ENCODE measurements at regions not wholly inside any gene's neighbourhood (a gene's known extent, or its start where the extent isn't known, plus 50 kb on each side); places are given as distances from the start of the nearest gene placed in this dataset.
"Not testable (repeated sequence)": the region's sequence is repeated elsewhere in the genome, so short reads cannot be mapped to it uniquely, and the experiment has no call there.

DNA sequence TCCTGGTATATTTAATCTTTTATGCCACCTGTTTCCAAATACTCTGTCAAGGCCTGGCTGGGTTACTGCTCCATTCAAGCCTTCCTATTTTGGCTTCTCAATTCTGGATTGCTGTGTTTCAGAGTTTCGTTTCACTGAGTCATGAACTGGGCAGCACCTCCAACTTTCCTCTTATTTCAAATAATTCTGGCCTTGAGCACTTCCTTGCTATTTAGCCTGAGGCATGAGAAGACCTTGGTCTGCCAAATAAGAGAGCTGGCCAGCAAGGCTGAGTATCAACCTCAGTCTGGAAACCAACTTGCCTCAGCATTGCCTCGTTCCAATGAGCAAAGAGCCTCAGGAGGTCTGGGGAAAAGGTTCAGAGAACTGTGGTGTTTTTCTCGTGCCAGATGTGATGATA, 66.6 kb downstream of the TNFAIP3 start:
- ATAC-seq (peak; percentile 36), DNase-seq (no peak)
- no peak overlapping the region for H3K4me3 Mint-ChIP-seq
- peaks cover 53% of the 10 kb centered on the region for H3K4me1 Mint-ChIP-seq
- H3K27me3 Mint-ChIP-seq, result no peaks in the 10 kb centered on the region
- H3K9me3 Mint-ChIP-seq, result peaks cover 23% of the 10 kb centered on the region
- H3K36me3 Mint-ChIP-seq (ENCODE audit: low read depth), result peaks cover 23% of the 10 kb centered on the region
- H3K27ac Mint-ChIP-seq, result peak overlapping the region; percentile 36

DNA sequence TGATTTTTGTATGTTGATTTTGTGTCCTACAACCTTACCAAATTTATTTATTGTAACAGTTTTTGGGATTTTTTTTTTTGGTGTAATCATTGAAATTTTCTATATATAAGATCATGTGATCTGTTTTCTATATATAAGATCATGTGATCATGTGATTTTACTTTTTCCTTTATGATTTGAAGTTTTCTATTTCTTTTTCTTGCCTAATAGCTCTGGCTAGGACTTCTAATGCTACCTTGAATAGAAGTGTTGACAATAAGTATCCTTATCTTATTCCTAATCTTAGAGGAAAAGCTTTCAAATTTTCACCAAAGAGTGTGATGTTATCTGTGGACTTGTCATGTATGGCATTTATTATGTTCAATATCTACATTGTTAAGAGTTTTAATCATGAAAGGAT, 69.7 kb downstream of the TNFAIP3 start:
- Mint-ChIP-seq H3K36me3 (ENCODE audit: low read depth) (peaks cover 27% of the 10 kb centered on the region), H3K27ac (no peak overlapping the region), H3K4me1 (peaks cover 60% of the 10 kb centered on the region), H3K4me3 (no peak overlapping the region), H3K27me3 (no peaks in the 10 kb centered on the region), H3K9me3 (peaks cover 27% of the 10 kb centered on the region)
- DNase-seq (no peak), ATAC-seq (no peak)

DNA sequence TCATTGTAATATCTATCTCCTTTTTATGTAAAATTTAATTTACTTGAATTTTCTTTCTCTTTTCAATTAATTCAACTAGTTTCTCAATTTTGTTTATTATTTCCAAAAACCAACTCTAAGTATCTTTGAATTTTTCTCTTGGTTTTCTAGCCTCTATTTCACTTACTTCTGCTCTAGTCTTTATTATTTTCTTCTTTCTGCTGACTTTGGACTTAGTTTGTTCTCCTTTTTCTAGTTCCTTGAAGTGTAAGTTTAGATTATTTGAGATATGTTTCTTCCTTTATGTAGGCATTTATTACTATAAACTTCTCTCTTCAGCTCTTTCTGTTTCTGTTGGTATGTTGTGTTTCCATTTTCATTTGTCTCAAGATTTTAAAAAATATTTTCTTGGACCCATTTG, 70.8 kb downstream of the TNFAIP3 start:
- Mint-ChIP-seq H3K27ac (peak overlapping the region; percentile 21), H3K4me3 (no peak overlapping the region), H3K27me3 (no peaks in the 10 kb centered on the region), H3K36me3 (ENCODE audit: low read depth) (peaks cover 27% of the 10 kb centered on the region), H3K9me3 (peaks cover 27% of the 10 kb centered on the region), H3K4me1 (peaks cover 61% of the 10 kb centered on the region)
- ATAC-seq, result no peak
- DNase-seq, result no peak

DNA sequence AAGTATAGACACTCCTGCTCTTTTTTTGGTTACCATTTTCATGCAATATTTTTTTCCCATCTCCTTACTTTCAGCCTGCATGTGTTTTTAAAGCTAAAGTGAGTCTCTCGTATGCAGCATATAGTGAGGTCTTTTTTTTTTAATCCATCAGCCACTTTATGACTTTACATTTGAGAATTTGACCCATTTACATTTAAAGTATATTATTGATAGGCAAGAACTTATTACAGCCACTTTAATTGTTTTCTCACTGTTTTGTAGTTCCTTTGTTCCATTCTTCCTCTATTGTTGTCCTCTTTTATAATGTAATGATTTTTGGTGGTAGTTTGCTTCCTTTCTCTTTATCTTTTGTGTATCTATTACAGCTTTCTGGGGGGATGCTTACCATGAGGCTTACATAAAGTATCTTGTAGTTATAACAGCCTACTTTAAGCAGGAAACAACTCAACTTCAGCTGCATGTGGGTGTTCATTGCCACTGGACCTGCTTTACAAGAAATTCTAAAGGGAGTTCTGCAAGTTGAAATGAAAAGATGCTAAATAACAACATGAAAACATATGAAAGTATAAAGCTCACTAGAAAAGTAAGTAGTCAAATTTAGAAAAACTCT, 71.8 kb downstream of the TNFAIP3 start:
- peaks cover 27% of the 10 kb centered on the region for H3K36me3 Mint-ChIP-seq (ENCODE audit: low read depth)
- peaks cover 27% of the 10 kb centered on the region for H3K9me3 Mint-ChIP-seq
- peak overlapping the region; percentile 35 for H3K4me3 Mint-ChIP-seq
- ATAC-seq (no peak), DNase-seq (no peak)
- H3K27me3 Mint-ChIP-seq, result no peaks in the 10 kb centered on the region
- peak overlapping the region; percentile 82 for H3K27ac Mint-ChIP-seq
- peaks cover 60% of the 10 kb centered on the region for H3K4me1 Mint-ChIP-seq

DNA sequence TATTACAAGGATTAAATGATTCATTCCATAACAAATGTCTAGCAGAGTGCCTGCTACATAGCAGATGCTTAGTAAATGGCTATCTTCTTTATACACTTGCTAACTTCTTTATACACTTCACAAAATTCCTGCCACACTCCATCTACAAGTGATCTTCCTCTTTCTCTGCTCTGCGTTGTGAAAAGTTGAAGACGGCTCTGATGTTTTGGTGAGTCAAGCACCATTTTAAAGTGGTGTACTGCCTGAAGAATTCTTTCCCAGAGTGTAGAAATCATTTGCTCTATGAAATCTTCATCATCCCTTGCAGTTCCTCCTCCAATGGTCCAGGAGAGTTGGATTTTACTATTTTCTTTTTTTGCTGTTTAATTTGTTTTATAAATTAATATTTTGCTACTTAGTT, 74.9 kb downstream of the TNFAIP3 start:
- peaks cover 20% of the 10 kb centered on the region for H3K36me3 Mint-ChIP-seq (ENCODE audit: low read depth)
- ATAC-seq (no peak), DNase-seq (no peak)
- H3K27ac Mint-ChIP-seq, result peak overlapping the region; percentile 32
- H3K4me3 Mint-ChIP-seq, result no peak overlapping the region
- peaks cover 17% of the 10 kb centered on the region for H3K9me3 Mint-ChIP-seq
- H3K27me3 Mint-ChIP-seq, result no peaks in the 10 kb centered on the region
- H3K4me1 Mint-ChIP-seq, result peaks cover 73% of the 10 kb centered on the region

DNA sequence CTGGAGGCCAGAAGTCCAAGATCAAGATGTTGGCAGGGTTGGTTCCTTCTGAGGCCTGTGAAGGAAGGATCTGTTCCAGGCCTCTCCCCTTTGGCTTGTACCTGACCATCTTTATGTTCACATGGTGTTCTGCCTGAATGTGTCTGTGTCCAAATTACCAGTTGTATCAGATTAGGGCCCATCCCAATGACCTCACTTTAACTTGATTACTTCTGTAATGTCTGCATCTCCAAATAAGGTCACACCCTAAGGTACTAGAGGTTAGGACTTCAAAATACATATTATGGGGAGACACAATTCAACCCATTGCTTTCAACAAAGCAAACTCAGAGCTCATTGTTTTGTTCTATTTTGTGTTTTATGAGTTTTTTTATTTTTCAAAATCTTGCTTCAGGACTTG, 75.7 kb downstream of the TNFAIP3 start:
- Mint-ChIP-seq H3K9me3 (peaks cover 14% of the 10 kb centered on the region), H3K4me1 (peaks cover 73% of the 10 kb centered on the region), H3K36me3 (ENCODE audit: low read depth) (peaks cover 14% of the 10 kb centered on the region), H3K4me3 (no peak overlapping the region), H3K27me3 (no peaks in the 10 kb centered on the region), H3K27ac (peak overlapping the region; percentile 61)
- ATAC-seq, result no peak
- no peak for DNase-seq

DNA sequence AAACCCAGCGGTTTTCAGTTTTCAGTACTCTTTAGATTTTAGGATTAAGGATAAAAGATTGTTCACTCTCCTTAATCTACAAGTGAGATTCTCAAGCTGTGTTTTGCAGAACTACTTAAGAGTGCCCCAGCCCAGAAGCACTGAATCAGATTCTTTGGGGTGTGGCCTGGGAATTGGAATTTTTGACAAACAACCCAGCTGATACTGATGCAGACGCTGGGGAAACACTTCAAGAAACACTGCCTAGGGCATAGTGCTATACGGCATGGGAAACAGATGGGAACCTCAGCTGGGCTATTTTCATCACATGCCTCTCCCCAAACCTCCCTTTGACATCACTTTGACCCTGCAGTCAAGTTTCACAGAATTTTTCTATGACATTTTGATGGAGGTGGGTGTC, 77.3 kb downstream of the TNFAIP3 start:
- peak overlapping the region; percentile 5 for H3K4me3 Mint-ChIP-seq
- peak; percentile 48 for ATAC-seq
- not testable (repeated sequence) for H3K9me3 Mint-ChIP-seq; H3K36me3 Mint-ChIP-seq (ENCODE audit: low read depth); DNase-seq; H3K27me3 Mint-ChIP-seq
- peak overlapping the region; percentile 23 for H3K27ac Mint-ChIP-seq
- H3K4me1 Mint-ChIP-seq, result peaks cover 61% of the 10 kb centered on the region

DNA sequence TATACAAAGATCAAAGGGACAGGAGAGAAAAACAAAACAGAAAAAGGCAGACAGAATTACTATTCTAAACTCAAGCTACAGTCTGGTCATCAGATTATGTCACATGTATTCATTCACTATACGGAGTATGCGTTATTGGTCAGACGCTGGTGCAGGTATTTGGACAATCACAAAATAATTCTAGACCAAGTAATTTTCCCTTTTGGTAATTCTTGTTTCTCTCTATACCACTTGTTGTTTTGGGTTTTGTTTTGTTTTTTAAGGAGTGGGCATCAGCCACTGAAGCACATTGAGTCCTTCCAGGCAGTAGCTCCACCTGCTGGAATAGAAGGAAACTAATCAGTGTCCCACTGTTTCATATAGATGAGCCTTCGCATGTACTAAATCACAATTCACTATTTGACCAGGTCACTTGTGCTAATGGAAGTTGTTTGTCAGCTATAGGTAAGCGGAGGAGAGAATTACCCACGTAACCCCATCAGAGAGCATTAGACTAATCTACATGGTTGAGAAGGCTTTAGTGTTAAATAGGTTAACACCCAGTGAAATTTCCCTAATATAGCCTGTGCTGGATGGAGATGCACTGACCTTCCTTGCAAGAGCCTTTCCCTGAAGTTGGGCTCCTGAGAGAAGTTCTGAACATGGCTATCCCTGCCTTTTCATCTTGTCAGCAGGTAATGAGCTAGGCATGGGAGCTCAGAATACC, 77.9 kb downstream of the TNFAIP3 start:
- Mint-ChIP-seq H3K4me1 (peaks cover 61% of the 10 kb centered on the region), H3K27me3 (no peaks in the 10 kb centered on the region), H3K36me3 (ENCODE audit: low read depth) (no peaks in the 10 kb centered on the region), H3K9me3 (no peaks in the 10 kb centered on the region), H3K4me3 (peak overlapping the region; percentile 5), H3K27ac (peak overlapping the region; percentile 23)
- no peak for ATAC-seq
- no peak for DNase-seq

DNA sequence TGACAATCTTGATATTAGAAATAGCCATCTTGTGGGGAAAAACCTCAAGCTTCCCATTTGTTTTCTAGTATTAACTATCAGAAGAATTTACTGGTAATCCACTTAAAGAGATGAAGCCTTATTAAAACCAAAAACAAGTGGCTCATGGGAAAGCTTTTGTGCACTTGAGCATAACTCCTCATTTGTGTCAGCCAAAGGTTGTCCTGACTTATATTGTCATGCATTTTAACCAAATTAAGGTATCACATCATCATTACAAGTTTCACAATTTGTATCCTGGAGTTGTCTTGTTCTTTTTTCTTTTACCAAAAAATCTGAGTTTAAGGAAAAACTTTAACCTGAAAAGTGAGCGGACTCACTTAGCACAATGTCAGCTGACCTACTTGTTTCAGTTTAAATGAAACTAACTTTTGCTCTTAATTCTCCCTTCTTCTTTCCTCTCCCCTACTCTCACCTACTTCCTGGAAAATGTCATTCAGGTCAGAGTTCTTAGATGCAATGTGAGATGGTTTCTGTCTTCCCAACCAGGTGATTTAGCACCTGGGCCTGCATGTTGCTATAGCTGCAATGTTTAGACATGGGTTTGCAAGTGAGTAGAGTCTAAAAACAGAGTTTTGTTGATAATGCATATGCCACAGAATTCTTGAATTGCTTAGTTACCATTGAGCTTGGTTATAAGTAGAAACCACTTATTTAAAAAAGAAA, 82.8 kb downstream of the TNFAIP3 start:
- Mint-ChIP-seq H3K36me3 (ENCODE audit: low read depth) (no peaks in the 10 kb centered on the region), H3K27me3 (no peaks in the 10 kb centered on the region), H3K27ac (peak overlapping the region; percentile 33), H3K4me1 (peaks cover 29% of the 10 kb centered on the region), H3K4me3 (no peak overlapping the region), H3K9me3 (no peaks in the 10 kb centered on the region)
- ATAC-seq, result peak; percentile 51
- no peak for DNase-seq

DNA sequence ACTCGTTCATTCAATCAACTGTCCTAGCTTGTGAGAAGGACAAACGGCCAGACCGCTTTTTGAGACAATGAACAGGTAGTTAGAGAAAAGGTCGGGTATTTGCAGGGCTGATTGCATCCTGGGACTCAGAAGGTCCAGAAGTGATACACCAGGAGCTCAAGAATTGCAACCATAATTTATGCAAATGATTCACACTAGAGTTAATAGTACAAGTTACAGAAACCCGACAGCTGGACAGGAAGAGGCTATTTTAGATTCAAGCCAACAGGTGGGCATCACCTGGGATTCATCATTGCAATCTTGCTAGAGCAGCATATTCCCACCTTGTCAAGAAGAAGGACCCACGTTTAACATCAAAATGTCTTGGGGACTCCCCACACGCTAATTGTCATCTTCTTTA, 83.5 kb downstream of the TNFAIP3 start:
- Mint-ChIP-seq H3K4me1 (peaks cover 21% of the 10 kb centered on the region), H3K27me3 (no peaks in the 10 kb centered on the region), H3K9me3 (no peaks in the 10 kb centered on the region), H3K36me3 (ENCODE audit: low read depth) (no peaks in the 10 kb centered on the region), H3K4me3 (no peak overlapping the region), H3K27ac (no peak overlapping the region)
- ATAC-seq (no peak), DNase-seq (no peak)

DNA sequence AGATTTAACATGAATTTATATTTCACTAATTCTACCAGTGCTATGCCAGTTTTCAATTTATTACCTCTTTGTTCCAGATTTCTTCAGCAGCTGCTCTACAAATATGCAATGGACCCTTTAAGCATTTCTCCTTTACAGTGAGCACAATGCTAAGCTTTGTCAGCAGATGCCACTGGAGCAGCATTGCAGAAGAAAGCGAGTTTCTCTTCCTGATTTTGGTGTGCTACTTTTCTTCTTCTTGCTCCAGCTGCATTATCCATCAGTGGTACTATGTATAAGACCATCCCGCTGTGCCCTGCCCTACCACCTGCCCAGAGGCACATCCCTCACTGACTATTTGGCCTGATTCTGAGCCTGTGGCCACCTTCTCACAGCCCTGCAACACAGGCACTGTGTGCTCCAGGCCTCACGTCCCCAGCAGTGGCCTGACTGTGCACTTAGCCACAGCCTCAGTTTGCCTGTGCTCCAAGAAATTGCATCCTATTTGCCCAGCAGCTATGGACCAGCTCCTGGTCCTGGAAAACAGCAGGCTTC, 84.1 kb downstream of the TNFAIP3 start:
- peaks cover 19% of the 10 kb centered on the region for H3K4me1 Mint-ChIP-seq
- H3K36me3 Mint-ChIP-seq (ENCODE audit: low read depth), result no peaks in the 10 kb centered on the region
- H3K27me3 Mint-ChIP-seq, result no peaks in the 10 kb centered on the region
- DNase-seq (no peak), ATAC-seq (no peak)
- H3K27ac Mint-ChIP-seq, result no peak overlapping the region
- no peaks in the 10 kb centered on the region for H3K9me3 Mint-ChIP-seq
- H3K4me3 Mint-ChIP-seq, result no peak overlapping the region

DNA sequence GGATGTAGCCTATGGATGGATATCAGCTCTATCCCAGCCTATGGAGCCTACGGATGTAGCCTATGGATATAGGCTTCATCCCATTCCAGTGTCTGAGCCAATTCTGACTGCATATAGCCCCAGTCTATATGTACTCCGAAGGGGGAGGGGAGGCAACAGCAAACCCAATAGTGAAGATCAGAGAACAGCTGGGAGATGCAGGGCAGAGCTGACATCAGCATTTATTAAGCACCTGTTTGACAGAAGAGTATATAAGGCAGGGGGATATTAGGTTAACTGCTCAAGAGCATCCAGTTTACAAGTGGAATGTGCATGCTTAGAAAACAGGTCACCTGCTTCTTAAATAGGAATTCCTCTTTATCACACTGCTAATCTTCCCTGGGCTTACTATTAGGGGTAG, 85.2 kb downstream of the TNFAIP3 start:
- Mint-ChIP-seq H3K27me3 (no peaks in the 10 kb centered on the region), H3K27ac (no peak overlapping the region), H3K4me3 (no peak overlapping the region), H3K36me3 (ENCODE audit: low read depth) (no peaks in the 10 kb centered on the region), H3K4me1 (peaks cover 19% of the 10 kb centered on the region), H3K9me3 (no peaks in the 10 kb centered on the region)
- DNase-seq, result no peak
- no peak for ATAC-seq

DNA sequence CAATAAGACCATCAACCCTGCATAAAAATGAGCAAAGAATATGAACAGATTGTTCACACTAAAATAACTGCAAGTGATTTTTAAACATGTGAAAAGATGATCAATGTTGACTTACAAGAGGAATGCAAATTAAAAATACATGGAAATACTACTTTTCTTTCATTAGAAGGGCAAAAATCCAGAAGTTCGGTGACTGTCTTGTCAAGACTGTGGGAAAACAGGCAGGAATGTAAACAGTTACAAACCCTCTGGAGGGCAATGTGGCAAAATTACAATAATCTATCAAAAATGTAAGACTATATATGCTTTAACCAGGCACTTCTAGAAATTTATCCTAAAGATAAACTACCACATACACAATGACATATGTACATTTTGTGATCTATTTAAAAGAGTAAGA, 86.7 kb downstream of the TNFAIP3 start:
- Mint-ChIP-seq H3K27ac (no peak overlapping the region), H3K36me3 (ENCODE audit: low read depth) (no peaks in the 10 kb centered on the region), H3K4me1 (peaks cover 25% of the 10 kb centered on the region), H3K4me3 (no peak overlapping the region), H3K27me3 (no peaks in the 10 kb centered on the region), H3K9me3 (no peaks in the 10 kb centered on the region)
- DNase-seq (no peak), ATAC-seq (no peak)

DNA sequence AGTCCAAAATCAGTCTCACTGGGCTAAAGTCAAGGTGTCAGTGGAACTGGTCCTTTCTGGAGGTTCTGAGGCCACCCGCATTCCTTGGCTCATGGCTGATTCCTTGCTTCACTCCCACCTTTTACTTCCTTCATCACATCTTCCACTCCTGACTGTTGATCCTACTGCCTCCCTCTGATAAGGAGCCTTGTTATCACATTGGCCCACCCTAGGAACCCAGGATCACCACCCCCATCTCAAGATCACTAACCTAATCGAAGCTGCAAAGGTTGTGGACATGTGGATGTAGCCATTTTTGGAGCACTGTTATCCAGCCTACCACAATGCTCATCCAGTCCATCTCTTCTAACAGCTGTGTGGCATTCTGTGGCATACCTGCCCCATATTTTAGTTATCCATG, 87.2 kb downstream of the TNFAIP3 start:
- H3K4me3 Mint-ChIP-seq, result no peak overlapping the region
- DNase-seq (no peak), ATAC-seq (no peak)
- no peak overlapping the region for H3K27ac Mint-ChIP-seq
- no peaks in the 10 kb centered on the region for H3K27me3 Mint-ChIP-seq
- H3K4me1 Mint-ChIP-seq, result peaks cover 26% of the 10 kb centered on the region
- H3K9me3 Mint-ChIP-seq, result no peaks in the 10 kb centered on the region
- H3K36me3 Mint-ChIP-seq (ENCODE audit: low read depth), result no peaks in the 10 kb centered on the region

DNA sequence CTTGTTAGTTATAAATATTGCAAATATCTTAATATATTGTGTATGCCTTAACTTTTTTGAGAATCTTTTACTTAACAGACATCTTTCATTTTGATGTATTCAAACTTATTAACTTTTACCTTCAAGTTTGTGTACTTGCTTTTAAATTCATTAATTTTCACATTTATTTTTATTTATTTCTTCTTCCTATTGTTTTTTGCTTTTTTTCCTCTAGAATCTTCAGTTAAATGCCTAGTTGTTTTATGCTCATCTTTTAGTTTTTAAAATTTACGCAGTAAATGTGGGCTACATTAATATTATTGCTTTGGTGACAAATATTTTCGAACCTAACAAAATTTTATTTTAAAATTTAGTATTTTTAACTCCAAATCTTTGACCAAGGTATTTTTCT, 89.0 kb downstream of the TNFAIP3 start:
- H3K9me3 Mint-ChIP-seq, result peaks cover 11% of the 10 kb centered on the region
- H3K4me1 Mint-ChIP-seq, result peaks cover 11% of the 10 kb centered on the region
- ATAC-seq (no peak), DNase-seq (no peak)
- H3K27me3 Mint-ChIP-seq, result no peaks in the 10 kb centered on the region
- peaks cover 5% of the 10 kb centered on the region for H3K36me3 Mint-ChIP-seq (ENCODE audit: low read depth)
- H3K4me3 Mint-ChIP-seq, result no peak overlapping the region
- no peak overlapping the region for H3K27ac Mint-ChIP-seq

All from activated naive CD8-positive, alpha-beta T cell treated with anti-CD3 and anti-CD28 coated beads, Interleukin-2, amount 50 U/mL, for 24 hours (primary cell).